ENCODE measurements at regions not wholly inside any gene's neighbourhood (a gene's known extent, or its start where the extent isn't known, plus 50 kb on each side); places are given as distances from the start of the nearest gene placed in this dataset.
"Not testable (repeated sequence)": the region's sequence is repeated elsewhere in the genome, so short reads cannot be mapped to it uniquely, and the experiment has no call there.

GRCh38 chr1:188140958-188141357, 1312.2 kb downstream of the PLA2G4A start:
- DNase-seq: no peak

GRCh38 chr1:188154196-188154595, 1325.4 kb downstream of the PLA2G4A start:
- DNase-seq: no peak

- DNase-seq: no peak
Measured at GRCh38 chr1:188154761-188155160, 1326.0 kb downstream of the PLA2G4A start.

GRCh38 chr1:188155261-188155660, 1326.5 kb downstream of the PLA2G4A start:
- DNase-seq: no peak

GRCh38 chr1:188164459-188164858, 1335.7 kb downstream of the PLA2G4A start:
- DNase-seq: no peak

GRCh38 chr1:188166654-188167053, 1337.9 kb downstream of the PLA2G4A start:
- no peak for DNase-seq

- no peak for DNase-seq
Measured at GRCh38 chr1:188169971-188170370, 1341.2 kb downstream of the PLA2G4A start.

GRCh38 chr1:188170411-188170810, 1341.7 kb downstream of the PLA2G4A start:
- no peak for DNase-seq

- DNase-seq: no peak
Measured at GRCh38 chr1:188170935-188171334, 1342.2 kb downstream of the PLA2G4A start.

- not testable (repeated sequence) for DNase-seq
Measured at GRCh38 chr1:188182063-188182462, 1353.3 kb downstream of the PLA2G4A start.

- DNase-seq: no peak
Measured at GRCh38 chr1:188188317-188188716, 1359.6 kb downstream of the PLA2G4A start.

GRCh38 chr1:188194916-188195315, 1366.2 kb downstream of the PLA2G4A start:
- DNase-seq: no peak

- DNase-seq: no peak
Measured at GRCh38 chr1:188218289-188218688, 1389.5 kb downstream of the PLA2G4A start.

GRCh38 chr1:188220051-188220450, 1391.3 kb downstream of the PLA2G4A start:
- DNase-seq: no peak

GRCh38 chr1:188224263-188224662, 1395.5 kb downstream of the PLA2G4A start:
- DNase-seq: no peak

GRCh38 chr1:188225975-188226374, 1397.2 kb downstream of the PLA2G4A start:
- DNase-seq: no peak

- DNase-seq: no peak
Measured at GRCh38 chr1:188228623-188229022, 1399.9 kb downstream of the PLA2G4A start.

GRCh38 chr1:188237573-188238348, 1409.0 kb downstream of the PLA2G4A start:
- no peak for DNase-seq

GRCh38 chr1:188240772-188241406, 1412.1 kb downstream of the PLA2G4A start:
- DNase-seq: no peak

GRCh38 chr1:188241629-188242028, 1412.9 kb downstream of the PLA2G4A start:
- DNase-seq: no peak

GRCh38 chr1:188243456-188243855, 1414.7 kb downstream of the PLA2G4A start:
- no peak for DNase-seq

- DNase-seq: no peak
Measured at GRCh38 chr1:188244681-188245080, 1415.9 kb downstream of the PLA2G4A start.

GRCh38 chr1:188247255-188247654, 1418.5 kb downstream of the PLA2G4A start:
- no peak for DNase-seq
